ENCODE measurements at regions not wholly inside any gene's neighbourhood (a gene's known extent, or its start where the extent isn't known, plus 50 kb on each side); places are given as distances from the start of the nearest gene placed in this dataset.

DNA sequence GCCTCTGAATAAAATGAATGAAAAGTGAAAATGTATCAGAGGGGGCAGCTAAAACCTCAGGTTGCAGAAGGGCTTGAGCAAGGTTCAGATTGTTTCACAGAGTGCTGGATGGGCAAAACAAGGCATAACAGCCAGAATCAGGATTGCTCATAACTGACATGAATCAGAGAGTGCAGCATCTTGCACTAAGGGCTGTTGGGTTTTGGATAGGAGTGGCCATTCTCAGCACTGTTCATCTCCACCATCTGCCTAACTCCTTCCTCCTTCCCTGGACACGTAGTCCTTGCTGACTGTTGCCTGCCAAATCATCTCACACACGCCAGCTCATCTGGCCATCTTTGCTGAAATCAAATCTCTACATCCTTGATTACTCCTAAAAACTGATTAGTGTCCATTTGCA lies 75.3 kb upstream of the C1QTNF7 start:
- Histone ChIP-seq H3K9me2 (replicated peaks; ENCODE audit: control insufficient read depth, low read length) (no peaks in the 10 kb centered on the region), H4K20me1 (ENCODE audit: control insufficient read depth, insufficient read depth, low read depth, low read length) (no peaks in the 10 kb centered on the region), H3K79me2 (ENCODE audit: control insufficient read depth, low read length) (no peaks in the 10 kb centered on the region), H3K4me2 (ENCODE audit: low read length) (no peak overlapping the region), H3K27me3 (ENCODE audit: control insufficient read depth, low read length) (no peaks in the 10 kb centered on the region; the same call in 1 of the 2 replicates), H3K4me1 (ENCODE audit: control insufficient read depth, low read length) (no peaks in the 10 kb centered on the region), H3K27ac (ENCODE audit: low read depth, low read length) (no peak overlapping the region), H3K9me3 (ENCODE audit: control insufficient read depth, insufficient read depth, low read length) (no peaks in the 10 kb centered on the region), H3F3A (ENCODE audit: control insufficient read depth, insufficient read depth) (no peaks in the 10 kb centered on the region), H3K36me3 (ENCODE audit: control insufficient read depth, low read length) (no peaks in the 10 kb centered on the region), H3K4me3 (ENCODE audit: low read length) (no peak overlapping the region)
- TF ChIP-seq EZH2phosphoT487 (IDR thresholded peaks at IDR 0.05; ENCODE audit: borderline replicate concordance, low read length), result no peak
- TF ChIP-seq, protein P1, sequence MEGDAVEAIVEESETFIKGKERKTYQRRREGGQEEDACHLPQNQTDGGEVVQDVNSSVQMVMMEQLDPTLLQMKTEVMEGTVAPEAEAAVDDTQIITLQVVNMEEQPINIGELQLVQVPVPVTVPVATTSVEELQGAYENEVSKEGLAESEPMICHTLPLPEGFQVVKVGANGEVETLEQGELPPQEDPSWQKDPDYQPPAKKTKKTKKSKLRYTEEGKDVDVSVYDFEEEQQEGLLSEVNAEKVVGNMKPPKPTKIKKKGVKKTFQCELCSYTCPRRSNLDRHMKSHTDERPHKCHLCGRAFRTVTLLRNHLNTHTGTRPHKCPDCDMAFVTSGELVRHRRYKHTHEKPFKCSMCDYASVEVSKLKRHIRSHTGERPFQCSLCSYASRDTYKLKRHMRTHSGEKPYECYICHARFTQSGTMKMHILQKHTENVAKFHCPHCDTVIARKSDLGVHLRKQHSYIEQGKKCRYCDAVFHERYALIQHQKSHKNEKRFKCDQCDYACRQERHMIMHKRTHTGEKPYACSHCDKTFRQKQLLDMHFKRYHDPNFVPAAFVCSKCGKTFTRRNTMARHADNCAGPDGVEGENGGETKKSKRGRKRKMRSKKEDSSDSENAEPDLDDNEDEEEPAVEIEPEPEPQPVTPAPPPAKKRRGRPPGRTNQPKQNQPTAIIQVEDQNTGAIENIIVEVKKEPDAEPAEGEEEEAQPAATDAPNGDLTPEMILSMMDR (IDR thresholded peaks at IDR 0.05; ENCODE audit: low read depth, low read length, poor library complexity, severe bottlenecking), result no peak

DNA sequence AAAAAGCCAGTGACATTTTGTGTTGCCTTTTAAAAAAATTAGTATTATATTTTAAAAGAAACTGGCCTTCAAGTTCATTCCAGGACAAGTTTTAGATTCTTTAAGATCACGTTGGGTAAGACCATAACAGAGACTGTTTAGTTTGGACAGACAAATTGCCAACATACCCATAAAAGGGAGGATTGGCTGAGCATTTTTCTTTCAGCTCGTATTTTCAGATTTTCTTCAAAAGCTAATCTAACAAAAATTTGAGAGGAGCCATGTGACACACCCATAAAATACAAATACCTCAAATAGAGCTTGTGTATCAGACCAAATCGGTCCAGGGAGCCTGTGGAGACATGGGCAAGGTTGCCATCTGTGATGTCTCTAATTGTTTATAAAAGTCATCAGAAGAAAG lies 74.6 kb upstream of the C1QTNF7 start:
- no peaks in the 10 kb centered on the region for H3K4me1 ChIP-seq (ENCODE audit: control insufficient read depth, low read length)
- no peak overlapping the region for H3K4me2 ChIP-seq (ENCODE audit: low read length)
- H3K9me2 ChIP-seq (replicated peaks; ENCODE audit: control insufficient read depth, low read length), result no peaks in the 10 kb centered on the region
- H3F3A ChIP-seq (ENCODE audit: control insufficient read depth, insufficient read depth), result no peaks in the 10 kb centered on the region
- H3K36me3 ChIP-seq (ENCODE audit: control insufficient read depth, low read length), result no peaks in the 10 kb centered on the region
- H3K4me3 ChIP-seq (ENCODE audit: low read length), result no peak overlapping the region
- H3K27ac ChIP-seq (ENCODE audit: low read depth, low read length), result no peak overlapping the region
- TF ChIP-seq, protein P1 (IDR thresholded peaks at IDR 0.05; ENCODE audit: low read depth, low read length, poor library complexity, severe bottlenecking), result no peak
- no peaks in the 10 kb centered on the region; the same call in 1 of the 2 replicates for H3K27me3 ChIP-seq (ENCODE audit: control insufficient read depth, low read length)
- H4K20me1 ChIP-seq (ENCODE audit: control insufficient read depth, insufficient read depth, low read depth, low read length), result no peaks in the 10 kb centered on the region
- H3K9me3 ChIP-seq (ENCODE audit: control insufficient read depth, insufficient read depth, low read length), result no peaks in the 10 kb centered on the region
- no peaks in the 10 kb centered on the region for H3K79me2 ChIP-seq (ENCODE audit: control insufficient read depth, low read length)

DNA sequence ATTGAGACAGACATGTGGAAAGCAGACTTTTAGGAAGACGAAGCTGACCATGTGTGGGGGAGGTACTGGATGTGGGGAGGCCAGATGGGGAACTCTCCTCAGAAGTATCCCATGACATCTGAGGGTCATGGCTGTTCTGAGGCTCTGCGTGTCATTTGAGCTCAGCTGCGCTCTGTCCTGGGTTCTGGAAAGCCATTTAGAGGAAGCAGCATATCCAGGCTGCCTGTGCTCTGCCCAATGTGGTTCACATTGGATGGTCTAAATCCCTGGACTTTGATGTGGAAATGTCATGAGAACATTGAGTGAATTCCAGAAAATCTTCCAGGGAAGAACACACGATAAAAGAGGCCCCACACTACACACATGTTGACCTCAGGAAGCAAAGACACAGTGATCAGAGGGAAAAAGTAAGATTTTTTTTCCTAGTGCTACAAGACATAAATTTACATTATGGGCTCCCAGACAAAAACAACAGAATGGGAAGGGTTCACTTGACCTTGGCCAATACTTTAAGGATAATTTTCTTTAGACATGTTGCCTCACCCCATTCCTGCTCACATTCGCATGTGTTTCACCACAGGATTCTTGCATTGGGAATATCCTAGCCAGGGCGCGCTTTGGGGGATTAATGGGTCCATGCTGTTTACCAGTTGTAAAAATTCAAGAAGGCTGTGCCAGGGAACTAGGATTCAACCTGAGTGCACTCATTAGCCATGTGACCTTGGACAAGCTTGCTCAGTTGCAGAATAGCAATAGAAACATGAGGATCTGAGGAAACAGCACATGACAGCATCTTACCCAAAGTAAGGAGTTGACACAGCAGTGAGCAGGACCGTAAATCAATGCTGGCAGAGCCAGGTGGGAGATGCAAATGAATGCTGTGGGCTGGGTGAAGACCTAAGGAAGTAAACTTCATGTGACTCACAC lies 73.2 kb upstream of the C1QTNF7 start:
- no peaks in the 10 kb centered on the region for H3K9me2 ChIP-seq (replicated peaks; ENCODE audit: control insufficient read depth, low read length)
- no peaks in the 10 kb centered on the region for H3K4me1 ChIP-seq (ENCODE audit: control insufficient read depth, low read length)
- H4K20me1 ChIP-seq (ENCODE audit: control insufficient read depth, insufficient read depth, low read depth, low read length), result no peaks in the 10 kb centered on the region
- TF ChIP-seq EZH2phosphoT487 (IDR thresholded peaks at IDR 0.05; ENCODE audit: borderline replicate concordance, low read length), result no peak
- TF ChIP-seq, protein P1 (IDR thresholded peaks at IDR 0.05; ENCODE audit: low read depth, low read length, poor library complexity, severe bottlenecking), result no peak
- no peaks in the 10 kb centered on the region for H3K9me3 ChIP-seq (ENCODE audit: control insufficient read depth, insufficient read depth, low read length)
- no peaks in the 10 kb centered on the region for H3K36me3 ChIP-seq (ENCODE audit: control insufficient read depth, low read length)
- no peak overlapping the region for H3K4me2 ChIP-seq (ENCODE audit: low read length)
- no peaks in the 10 kb centered on the region for H3F3A ChIP-seq (ENCODE audit: control insufficient read depth, insufficient read depth)
- H3K4me3 ChIP-seq (ENCODE audit: low read length), result no peak overlapping the region
- no peaks in the 10 kb centered on the region for H3K79me2 ChIP-seq (ENCODE audit: control insufficient read depth, low read length)
- H3K27ac ChIP-seq (ENCODE audit: low read depth, low read length), result no peak overlapping the region
- H3K27me3 ChIP-seq (ENCODE audit: control insufficient read depth, low read length), result no peaks in the 10 kb centered on the region

All from DOHH2 (cell line).